ENCODE measurements at regions not wholly inside any gene's neighbourhood (a gene's known extent, or its start where the extent isn't known, plus 50 kb on each side); places are given as distances from the start of the nearest gene placed in this dataset.

GRCh38 chr5:91528831-91529230 is 145.7 kb upstream of the ARRDC3 start:
- Histone ChIP-seq H4K20me1 (ENCODE audit: insufficient read depth, low read length) (no peaks in the 10 kb centered on the region), H3K9me2 (ENCODE audit: insufficient read depth, low read length) (no peaks in the 10 kb centered on the region), H3K4me3 (ENCODE audit: low read depth, low read length, poor library complexity, severe bottlenecking) (no peak overlapping the region), H3K79me2 (ENCODE audit: insufficient read depth, low read depth, low read length) (no peaks in the 10 kb centered on the region), H3K4me2 (ENCODE audit: low read length) (no peak overlapping the region), H3K9me3 (ENCODE audit: low read length) (no peaks in the 10 kb centered on the region), H3K4me1 (ENCODE audit: insufficient read depth, low read length, poor library complexity, severe bottlenecking) (no peaks in the 10 kb centered on the region), H3K36me3 (ENCODE audit: insufficient read depth, low read length) (no peaks in the 10 kb centered on the region), H3K27ac (ENCODE audit: low read depth, low read length, poor library complexity, severe bottlenecking) (no peak overlapping the region), H2AFZ (ENCODE audit: low read length) (no peak overlapping the region)
- TF ChIP-seq CTCF (conservative IDR thresholded peaks at IDR 0.05; ENCODE audit: low read length) (no peak), EZH2phosphoT487 (IDR thresholded peaks at IDR 0.05; ENCODE audit: borderline replicate concordance, low read depth, low read length) (no peak)
- ChIA-PET POLR2A (interaction anchor here (1.1 kb wide), 1 partner anchor 14 kb away, joined by 3 read pairs; no protein-coding TSS in a partner anchor), CTCF (ENCODE audit: unreplicated experiment) (no interaction called here)
- intact Hi-C loops (cut with micrococcal nuclease; ENCODE audit: unreplicated experiment), result no loop called here
- DNase-seq (ENCODE audit: low spot score), result no peak
- no TSS peak for BruUV-seq (replicated peaks)

GRCh38 chr5:91521785-91522184 is 138.7 kb upstream of the ARRDC3 start:
- Histone ChIP-seq H2AFZ (ENCODE audit: low read length) (no peak overlapping the region), H3K4me3 (ENCODE audit: low read depth, low read length, poor library complexity, severe bottlenecking) (no peak overlapping the region)
- CTCF ChIA-PET (ENCODE audit: unreplicated experiment), result no interaction called here

GRCh38 chr5:91521334-91521733 is 138.2 kb upstream of the ARRDC3 start:
- H3K9me2 ChIP-seq (ENCODE audit: insufficient read depth, low read length), result no peaks in the 10 kb centered on the region
- H3K4me1 ChIP-seq (ENCODE audit: insufficient read depth, low read length, poor library complexity, severe bottlenecking), result no peaks in the 10 kb centered on the region
- no peak overlapping the region for H2AFZ ChIP-seq (ENCODE audit: low read length)
- H3K9me3 ChIP-seq (ENCODE audit: low read length), result no peaks in the 10 kb centered on the region
- no peak for DNase-seq (ENCODE audit: low spot score)
- H3K79me2 ChIP-seq (ENCODE audit: insufficient read depth, low read depth, low read length), result no peaks in the 10 kb centered on the region
- H3K4me2 ChIP-seq (ENCODE audit: low read length), result no peak overlapping the region
- intact Hi-C loops (cut with micrococcal nuclease; ENCODE audit: unreplicated experiment), result no loop called here
- BruUV-seq (replicated peaks), result no TSS peak
- no peaks in the 10 kb centered on the region for H3K36me3 ChIP-seq (ENCODE audit: insufficient read depth, low read length)
- TF ChIP-seq EZH2phosphoT487 (IDR thresholded peaks at IDR 0.05; ENCODE audit: borderline replicate concordance, low read depth, low read length) (no peak), CTCF (conservative IDR thresholded peaks at IDR 0.05; ENCODE audit: low read length) (no peak)
- ChIA-PET CTCF (ENCODE audit: unreplicated experiment) (no interaction called here), POLR2A (no interaction called here)
- no peak overlapping the region for H3K4me3 ChIP-seq (ENCODE audit: low read depth, low read length, poor library complexity, severe bottlenecking)
- no peak overlapping the region for H3K27ac ChIP-seq (ENCODE audit: low read depth, low read length, poor library complexity, severe bottlenecking)
- no peaks in the 10 kb centered on the region for H4K20me1 ChIP-seq (ENCODE audit: insufficient read depth, low read length)

More at GRCh38 chr5:91521785-91522184, 138.7 kb upstream of the ARRDC3 start:
- Histone ChIP-seq H3K4me2 (ENCODE audit: low read length) (no peak overlapping the region), H3K9me2 (ENCODE audit: insufficient read depth, low read length) (no peaks in the 10 kb centered on the region), H3K36me3 (ENCODE audit: insufficient read depth, low read length) (no peaks in the 10 kb centered on the region), H3K9me3 (ENCODE audit: low read length) (no peaks in the 10 kb centered on the region), H3K79me2 (ENCODE audit: insufficient read depth, low read depth, low read length) (no peaks in the 10 kb centered on the region), H4K20me1 (ENCODE audit: insufficient read depth, low read length) (no peaks in the 10 kb centered on the region), H3K4me1 (ENCODE audit: insufficient read depth, low read length, poor library complexity, severe bottlenecking) (no peaks in the 10 kb centered on the region), H3K27ac (ENCODE audit: low read depth, low read length, poor library complexity, severe bottlenecking) (no peak overlapping the region)
- DNase-seq (ENCODE audit: low spot score), result no peak
- no TSS peak for BruUV-seq (replicated peaks)
- intact Hi-C loops (cut with micrococcal nuclease; ENCODE audit: unreplicated experiment), result no loop called here
- POLR2A ChIA-PET, result no interaction called here
- TF ChIP-seq EZH2phosphoT487 (IDR thresholded peaks at IDR 0.05; ENCODE audit: borderline replicate concordance, low read depth, low read length), result no peak
- no peak for TF ChIP-seq CTCF (conservative IDR thresholded peaks at IDR 0.05; ENCODE audit: low read length)

Measured in OCI-LY7 (cell line).